ENCODE measurements at regions not wholly inside any gene's neighbourhood (a gene's known extent, or its start where the extent isn't known, plus 50 kb on each side); places are given as distances from the start of the nearest gene placed in this dataset.

DNA sequence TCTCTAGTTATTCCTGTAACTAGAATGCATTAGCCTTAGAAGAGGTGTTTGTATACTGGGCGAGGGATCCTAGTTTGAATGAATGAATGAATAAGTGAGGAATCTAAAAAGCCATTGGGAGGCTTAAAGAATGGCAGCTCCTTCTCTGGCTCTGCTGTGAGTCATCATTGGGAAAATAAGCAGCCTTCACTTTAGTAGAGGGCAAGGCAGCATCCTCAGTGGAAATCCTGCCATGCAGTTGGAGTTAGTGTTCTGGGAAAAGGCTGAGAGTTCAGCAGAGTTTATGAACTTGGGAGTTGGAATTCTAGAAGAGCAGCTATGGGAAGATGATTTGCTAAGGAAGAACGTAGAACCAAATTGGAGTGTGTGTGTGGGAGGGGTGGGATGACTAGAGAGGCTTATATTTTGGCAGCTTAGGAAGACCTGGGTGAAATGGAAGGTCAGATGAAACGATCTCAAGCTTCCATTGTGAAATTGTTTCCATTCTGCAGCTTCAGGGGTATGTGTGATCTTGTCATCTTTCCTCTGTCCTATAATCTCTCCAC is 120.8 kb downstream of the PTCSC3 start:
- Histone ChIP-seq H3K9ac (ENCODE audit: low read depth, low read length) (no peak overlapping the region), H3K4me1 (ENCODE audit: insufficient read depth, low read length) (no peaks in the 10 kb centered on the region), H3K9me3 (ENCODE audit: control insufficient read depth, insufficient read depth, low read length) (no peaks in the 10 kb centered on the region), H3K36me3 (ENCODE audit: insufficient read depth, low read length) (no peaks in the 10 kb centered on the region)

DNA sequence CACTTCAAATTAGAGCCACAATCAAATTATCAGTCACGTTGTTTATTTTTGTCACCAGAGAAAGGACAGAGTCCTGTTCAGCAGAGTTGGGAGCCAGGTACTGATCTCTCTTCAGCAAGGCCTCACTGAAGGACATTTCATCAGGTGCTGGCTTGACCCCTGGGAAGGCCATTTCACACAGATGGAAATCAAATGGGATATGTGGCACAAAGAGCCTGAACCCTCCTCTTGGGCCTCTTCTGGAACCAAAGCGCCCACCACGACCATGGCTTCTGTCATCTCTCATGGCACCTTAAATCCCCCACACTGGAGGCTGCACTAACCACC is 121.5 kb downstream of the PTCSC3 start:
- Histone ChIP-seq H3K36me3 (ENCODE audit: insufficient read depth, low read length) (no peaks in the 10 kb centered on the region), H3K9ac (ENCODE audit: low read depth, low read length) (no peak overlapping the region), H3K4me1 (ENCODE audit: insufficient read depth, low read length) (no peaks in the 10 kb centered on the region), H3K9me3 (ENCODE audit: control insufficient read depth, insufficient read depth, low read length) (no peaks in the 10 kb centered on the region)

DNA sequence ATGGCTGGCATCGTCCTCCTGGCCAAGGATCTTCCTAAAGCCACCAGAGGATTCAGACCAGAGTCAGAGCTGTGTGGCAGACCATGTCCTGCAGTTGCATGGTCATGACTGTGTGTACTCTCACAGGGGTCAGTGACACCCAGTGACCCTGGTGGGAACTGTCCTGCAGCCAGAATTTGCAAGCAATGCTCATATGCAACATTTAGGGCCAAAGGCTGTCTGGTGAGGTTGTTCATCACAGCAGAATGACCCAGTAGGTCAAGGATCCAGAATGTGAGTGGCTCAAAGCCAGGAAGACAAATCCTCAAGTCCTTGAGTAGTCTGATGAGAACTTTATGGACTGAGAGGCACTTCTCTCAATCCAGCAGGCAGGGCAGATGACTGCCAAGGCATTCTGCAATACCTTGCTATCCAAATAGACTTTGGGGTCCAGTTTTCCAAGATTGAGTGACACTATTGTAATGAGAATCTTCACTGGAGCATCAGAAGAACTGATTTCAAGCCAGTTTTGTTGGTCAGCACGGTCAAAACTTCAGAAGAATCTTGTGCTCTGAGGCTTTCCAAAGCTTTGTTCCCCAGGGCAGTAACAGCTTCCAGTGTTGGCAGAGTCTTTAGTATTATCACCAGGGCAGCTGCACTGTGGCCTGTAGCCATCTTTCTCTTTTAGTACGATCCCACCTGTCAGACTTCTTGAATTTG is 122.0 kb downstream of the PTCSC3 start:
- H3K9me3 ChIP-seq (ENCODE audit: control insufficient read depth, insufficient read depth, low read length), result no peaks in the 10 kb centered on the region
- no peak overlapping the region for H3K9ac ChIP-seq (ENCODE audit: low read depth, low read length)
- no peaks in the 10 kb centered on the region for H3K4me1 ChIP-seq (ENCODE audit: insufficient read depth, low read length)
- no peaks in the 10 kb centered on the region for H3K36me3 ChIP-seq (ENCODE audit: insufficient read depth, low read length)

DNA sequence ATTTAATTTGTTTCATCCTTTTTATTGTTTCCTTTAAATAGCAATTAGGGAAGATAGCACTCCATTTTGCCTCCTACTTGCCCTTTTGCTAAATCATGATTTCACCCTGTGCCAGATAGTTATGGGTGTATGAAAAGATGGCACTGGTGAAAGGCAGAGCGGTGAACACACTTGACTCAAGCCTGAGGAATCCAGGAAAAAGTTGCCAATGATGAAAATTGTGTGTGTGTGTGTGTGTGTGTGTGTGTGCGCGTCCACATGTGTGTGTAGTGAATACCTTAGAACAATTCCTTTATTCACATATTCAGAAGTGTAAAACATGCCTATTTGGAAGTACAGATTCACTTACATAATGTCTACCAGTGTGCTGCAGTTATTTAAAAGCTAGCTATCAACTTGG is 123.8 kb downstream of the PTCSC3 start:
- Histone ChIP-seq H3K9ac (ENCODE audit: low read depth, low read length) (no peak overlapping the region), H3K9me3 (ENCODE audit: control insufficient read depth, insufficient read depth, low read length) (no peaks in the 10 kb centered on the region), H3K36me3 (ENCODE audit: insufficient read depth, low read length) (no peaks in the 10 kb centered on the region)

DNA sequence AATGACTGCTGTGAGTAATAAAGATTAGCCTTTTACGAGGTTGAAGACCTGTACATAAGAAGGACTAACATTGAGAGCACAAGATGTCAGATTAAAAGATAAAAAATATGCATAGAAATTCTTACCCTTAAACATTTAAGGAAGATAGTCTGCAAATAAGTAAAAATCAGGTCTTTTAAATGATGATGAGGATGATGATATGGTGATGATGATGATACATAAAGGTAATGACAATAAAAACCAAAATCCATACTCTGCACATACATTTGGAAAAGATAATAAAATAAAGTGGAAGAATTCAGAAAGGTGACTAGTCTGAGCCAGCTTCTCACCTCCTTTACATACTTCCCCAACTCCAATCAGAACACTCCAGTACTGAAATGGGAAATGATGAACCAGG is 124.5 kb downstream of the PTCSC3 start:
- peaks cover 4% of the 10 kb centered on the region; the same call in 1 of the 2 replicates for H3K4me1 ChIP-seq (ENCODE audit: insufficient read depth, low read length)
- no peaks in the 10 kb centered on the region for H3K9me3 ChIP-seq (ENCODE audit: control insufficient read depth, insufficient read depth, low read length)
- H3K36me3 ChIP-seq (ENCODE audit: insufficient read depth, low read length), result no peaks in the 10 kb centered on the region
- H3K9ac ChIP-seq (ENCODE audit: low read depth, low read length), result no peak overlapping the region

More for the DNA sequence above, 123.8 kb downstream of the PTCSC3 start:
- no peaks in the 10 kb centered on the region for H3K4me1 ChIP-seq (ENCODE audit: insufficient read depth, low read length)

DNA sequence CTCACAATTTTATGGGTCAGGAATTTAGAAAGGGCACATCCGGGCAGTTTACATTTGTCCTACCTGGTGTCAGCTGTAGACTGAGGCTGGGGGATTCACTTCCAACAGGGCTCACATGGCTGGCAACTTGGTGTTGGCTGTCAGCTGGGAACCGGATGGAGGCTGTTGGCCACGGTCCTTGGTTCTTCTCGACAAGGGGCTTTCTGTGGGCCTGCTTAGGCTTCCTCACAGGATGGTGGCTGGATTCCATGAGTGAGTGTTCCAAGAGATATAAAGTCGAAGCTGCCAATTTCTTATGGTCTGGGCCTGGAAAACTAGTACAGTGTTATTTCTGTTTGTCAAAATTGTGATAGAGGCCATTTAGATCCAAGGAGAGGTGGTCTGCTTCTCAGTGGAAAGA is 127.9 kb downstream of the PTCSC3 start:
- Histone ChIP-seq H3K9me3 (ENCODE audit: control insufficient read depth, insufficient read depth, low read length) (no peaks in the 10 kb centered on the region), H3K36me3 (ENCODE audit: insufficient read depth, low read length) (no peaks in the 10 kb centered on the region), H3K9ac (ENCODE audit: low read depth, low read length) (no peak overlapping the region), H3K4me1 (ENCODE audit: insufficient read depth, low read length) (peaks cover 5% of the 10 kb centered on the region; the same call in 1 of the 2 replicates)

DNA sequence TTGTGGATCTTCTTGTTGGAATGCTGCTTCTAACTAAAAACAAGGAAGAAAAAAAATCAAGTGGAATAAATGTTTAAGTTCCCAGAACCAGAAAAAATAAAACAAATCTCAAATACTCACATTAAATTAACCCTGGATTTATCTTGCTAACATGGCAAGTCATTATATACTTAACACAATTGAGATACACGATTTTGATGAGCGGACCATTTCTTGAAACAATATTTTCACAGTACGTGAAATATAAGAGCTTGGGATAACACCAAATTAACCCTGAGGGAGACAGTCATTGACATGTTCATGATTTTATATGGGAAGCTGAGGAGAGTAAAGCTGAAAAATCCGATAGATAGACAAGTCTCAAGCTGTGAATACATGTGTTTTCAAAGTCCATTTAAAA is 128.6 kb downstream of the PTCSC3 start:
- Histone ChIP-seq H3K36me3 (ENCODE audit: insufficient read depth, low read length) (no peaks in the 10 kb centered on the region), H3K4me1 (ENCODE audit: insufficient read depth, low read length) (peaks cover 5% of the 10 kb centered on the region; the same call in 1 of the 2 replicates), H3K9me3 (ENCODE audit: control insufficient read depth, insufficient read depth, low read length) (no peaks in the 10 kb centered on the region), H3K9ac (ENCODE audit: low read depth, low read length) (no peak overlapping the region)

DNA sequence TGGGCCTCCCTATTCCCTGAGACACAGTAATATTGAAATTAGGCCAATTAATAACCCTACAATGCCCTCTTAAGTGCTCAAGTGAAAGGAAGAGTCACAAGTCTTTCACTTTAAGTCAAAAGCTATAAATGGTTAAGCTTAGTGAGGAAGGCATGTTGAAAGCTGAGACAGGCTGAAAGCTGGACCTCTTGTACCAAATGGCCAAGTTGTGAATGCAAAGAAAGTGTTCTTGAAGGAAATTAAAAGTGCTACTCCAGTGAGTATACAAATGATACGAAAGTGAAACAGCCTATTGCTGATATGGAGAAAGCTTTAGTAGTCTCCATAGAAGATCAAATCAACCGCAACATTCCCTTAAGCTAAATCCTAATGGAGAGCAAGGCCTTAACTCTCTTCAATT is 140.8 kb downstream of the PTCSC3 start:
- Histone ChIP-seq H3K9me3 (ENCODE audit: control insufficient read depth, insufficient read depth, low read length) (no peaks in the 10 kb centered on the region), H3K4me1 (ENCODE audit: insufficient read depth, low read length) (no peaks in the 10 kb centered on the region), H3K9ac (ENCODE audit: low read depth, low read length) (no peak overlapping the region), H3K36me3 (ENCODE audit: insufficient read depth, low read length) (no peaks in the 10 kb centered on the region)

DNA sequence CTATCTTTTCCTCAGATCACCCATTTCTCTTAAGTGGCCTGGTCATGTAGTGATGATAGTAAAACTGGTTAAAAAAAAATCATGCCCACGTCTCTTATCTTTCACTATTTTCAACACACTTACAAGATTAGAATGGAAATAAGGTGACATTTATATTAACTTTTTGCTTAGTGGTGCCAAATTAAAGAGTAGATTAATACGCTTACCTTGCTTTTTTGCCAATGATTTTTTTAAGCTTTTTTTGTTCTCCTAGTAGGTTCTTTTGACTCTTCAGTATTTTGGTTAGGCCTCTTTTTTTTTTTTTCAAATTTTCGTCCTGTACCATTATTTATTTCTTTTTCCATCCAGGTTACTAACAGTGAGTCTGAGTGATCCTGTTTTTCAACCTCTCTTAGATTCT is 147.9 kb downstream of the PTCSC3 start:
- Histone ChIP-seq H3K36me3 (ENCODE audit: insufficient read depth, low read length) (no peaks in the 10 kb centered on the region), H3K4me1 (ENCODE audit: insufficient read depth, low read length) (no peaks in the 10 kb centered on the region), H3K9me3 (ENCODE audit: control insufficient read depth, insufficient read depth, low read length) (no peaks in the 10 kb centered on the region), H3K9ac (ENCODE audit: low read depth, low read length) (no peak overlapping the region)

DNA sequence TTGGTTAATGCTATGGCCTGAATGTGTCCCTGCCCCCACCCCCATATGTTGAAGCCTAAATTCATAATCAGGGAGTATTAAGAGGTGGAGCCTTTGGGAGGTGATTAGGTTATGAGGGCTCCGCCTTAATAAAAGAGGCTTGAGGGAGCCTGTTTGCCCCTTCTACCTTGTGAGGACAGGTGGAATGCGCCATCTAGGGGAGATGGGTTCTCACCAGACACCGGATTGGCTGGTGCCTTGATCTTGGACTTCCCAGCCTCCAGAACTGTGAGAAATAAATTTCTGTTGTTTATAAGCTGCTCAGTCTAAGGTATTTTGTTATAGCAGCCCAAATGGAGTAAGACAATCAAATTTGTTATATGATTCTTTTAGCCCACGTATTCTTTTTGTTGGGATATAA is 148.3 kb downstream of the PTCSC3 start:
- no peak overlapping the region for H3K9ac ChIP-seq (ENCODE audit: low read depth, low read length)
- H3K36me3 ChIP-seq (ENCODE audit: insufficient read depth, low read length), result no peaks in the 10 kb centered on the region
- H3K9me3 ChIP-seq (ENCODE audit: control insufficient read depth, insufficient read depth, low read length), result no peaks in the 10 kb centered on the region
- H3K4me1 ChIP-seq (ENCODE audit: insufficient read depth, low read length), result no peaks in the 10 kb centered on the region

DNA sequence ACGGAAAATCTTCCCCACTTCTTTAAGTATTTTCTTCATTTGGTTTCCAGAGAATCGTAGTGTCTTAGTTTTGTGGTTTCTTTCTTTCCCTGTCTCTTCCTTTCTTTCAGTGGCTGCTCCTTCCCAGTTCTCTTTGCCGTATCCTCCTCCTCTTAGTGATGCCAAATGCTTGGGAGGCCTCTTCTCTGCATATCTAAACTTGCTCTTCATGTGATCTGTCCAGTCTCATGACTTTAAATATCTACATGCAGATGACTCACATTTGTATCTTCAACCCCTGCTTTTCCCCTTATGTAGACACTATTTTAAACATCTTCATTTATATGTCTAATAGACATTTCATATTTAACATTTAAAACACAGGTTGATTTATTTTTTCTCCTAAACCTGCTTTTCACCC is 149.2 kb downstream of the PTCSC3 start:
- no peaks in the 10 kb centered on the region for H3K36me3 ChIP-seq (ENCODE audit: insufficient read depth, low read length)
- H3K4me1 ChIP-seq (ENCODE audit: insufficient read depth, low read length), result no peaks in the 10 kb centered on the region

DNA sequence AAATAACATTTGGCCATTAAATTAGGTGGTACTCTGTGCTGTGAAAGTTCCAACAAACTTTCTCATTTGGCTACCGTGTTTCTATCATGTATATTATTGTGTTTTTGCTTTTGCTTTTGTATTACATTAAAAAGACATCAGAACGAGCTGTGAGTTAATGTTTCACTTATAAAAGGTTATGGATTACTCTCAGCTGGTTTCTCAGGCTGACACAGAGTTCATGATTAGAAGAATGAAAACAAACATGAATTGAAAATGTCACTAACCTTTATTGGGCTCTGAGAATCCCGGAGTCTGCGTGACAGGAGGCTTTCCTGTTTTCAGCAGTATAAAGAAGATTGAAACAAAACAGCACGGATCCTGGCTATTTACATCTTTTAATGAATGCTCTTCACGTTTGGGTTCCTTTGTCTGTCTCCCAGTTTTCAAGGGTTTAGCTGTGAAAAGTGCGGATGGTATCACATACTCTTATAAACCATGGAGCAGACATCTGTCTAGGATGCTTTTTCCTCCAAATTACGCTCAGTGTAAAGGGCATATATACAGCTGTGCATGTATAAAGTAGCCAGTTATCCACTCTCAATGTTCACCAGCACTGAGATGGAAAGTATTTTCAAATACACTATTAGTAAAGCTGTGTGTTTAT is 153.6 kb downstream of the PTCSC3 start:
- H3K36me3 ChIP-seq (ENCODE audit: insufficient read depth, low read length), result no peaks in the 10 kb centered on the region
- H3K4me1 ChIP-seq (ENCODE audit: insufficient read depth, low read length), result no peaks in the 10 kb centered on the region
- H3K9ac ChIP-seq (ENCODE audit: low read depth, low read length), result no peak overlapping the region
- H3K9me3 ChIP-seq (ENCODE audit: control insufficient read depth, insufficient read depth, low read length), result no peaks in the 10 kb centered on the region

More for the DNA sequence above, 149.2 kb downstream of the PTCSC3 start:
- H3K9me3 ChIP-seq (ENCODE audit: control insufficient read depth, insufficient read depth, low read length), result no peaks in the 10 kb centered on the region
- no peak overlapping the region for H3K9ac ChIP-seq (ENCODE audit: low read depth, low read length)

DNA sequence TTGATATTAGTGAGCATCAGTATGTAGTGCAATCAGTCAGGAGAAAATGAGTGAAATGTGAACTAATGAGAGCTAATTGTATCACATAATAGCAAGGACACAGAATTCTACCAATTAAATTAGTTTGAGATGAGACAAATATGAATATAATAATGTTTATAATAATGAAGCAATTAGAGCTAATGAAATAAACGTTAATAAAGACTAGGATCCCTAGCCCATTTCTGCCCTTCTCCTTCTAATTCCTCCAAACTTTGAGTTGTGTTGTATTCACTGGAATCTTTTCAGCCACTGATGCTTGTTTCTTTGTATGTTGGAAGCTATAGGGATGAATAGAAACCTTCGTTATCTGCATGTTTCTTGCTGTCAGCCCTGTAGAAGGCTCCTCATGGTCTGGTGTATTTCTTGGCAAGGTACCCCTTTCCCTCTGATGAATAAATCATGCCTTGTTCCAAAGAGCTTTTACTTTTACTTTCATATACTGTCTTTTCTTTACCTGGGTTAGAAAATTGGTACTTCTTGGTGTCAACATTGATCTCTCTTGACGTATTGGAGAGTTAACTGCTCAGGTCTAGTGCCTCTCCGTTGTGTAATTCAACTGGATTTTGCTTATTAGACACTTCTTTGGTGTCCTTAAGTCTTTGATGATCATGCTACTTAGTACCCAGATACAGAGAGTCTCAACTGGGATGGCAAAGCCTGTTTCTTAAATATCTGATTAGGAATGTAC is 154.8 kb downstream of the PTCSC3 start:
- no peaks in the 10 kb centered on the region for H3K9me3 ChIP-seq (ENCODE audit: control insufficient read depth, insufficient read depth, low read length)

DNA sequence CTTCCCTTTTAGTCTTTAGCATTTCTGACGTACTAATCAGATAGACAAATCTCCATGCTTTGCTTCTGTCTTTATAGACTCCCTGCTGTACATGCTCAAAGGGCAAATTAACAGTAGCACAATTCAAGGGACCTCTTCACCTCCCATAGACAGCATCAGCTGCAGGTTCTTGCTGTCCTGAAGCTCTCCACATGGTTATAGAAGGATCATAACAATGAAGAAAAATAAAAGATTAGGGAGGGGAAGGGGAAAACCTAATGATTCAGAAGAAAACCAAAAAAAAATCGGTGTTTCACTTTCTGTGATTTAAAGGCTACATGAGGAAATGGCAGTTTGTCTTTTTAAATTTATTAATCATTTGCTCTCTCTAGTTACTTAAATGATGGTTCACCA is 155.5 kb downstream of the PTCSC3 start:
- Histone ChIP-seq H3K9ac (ENCODE audit: low read depth, low read length) (no peak overlapping the region), H3K36me3 (ENCODE audit: insufficient read depth, low read length) (no peaks in the 10 kb centered on the region), H3K4me1 (ENCODE audit: insufficient read depth, low read length) (no peaks in the 10 kb centered on the region), H3K9me3 (ENCODE audit: control insufficient read depth, insufficient read depth, low read length) (no peaks in the 10 kb centered on the region)

More for the DNA sequence above, 154.8 kb downstream of the PTCSC3 start:
- H3K4me1 ChIP-seq (ENCODE audit: insufficient read depth, low read length), result no peaks in the 10 kb centered on the region
- no peak overlapping the region for H3K9ac ChIP-seq (ENCODE audit: low read depth, low read length)
- H3K36me3 ChIP-seq (ENCODE audit: insufficient read depth, low read length), result no peaks in the 10 kb centered on the region
